ENCODE measurements at regions not wholly inside any gene's neighbourhood (a gene's known extent, or its start where the extent isn't known, plus 50 kb on each side); places are given as distances from the start of the nearest gene placed in this dataset.

GRCh38 chr9:109632817-109633216, 134.7 kb upstream of the PTPN3 start:
- Histone ChIP-seq H3K4me3 (no peak overlapping the region), H3K79me2 (ENCODE audit: control insufficient read depth, insufficient read depth, low read length) (no peaks in the 10 kb centered on the region), H3K4me2 (ENCODE audit: control insufficient read depth, insufficient read depth) (no peak overlapping the region), H3K27me3 (replicated peaks in 1 of 2; ENCODE audit: control insufficient read depth in 2 of 2, insufficient read depth in 2 of 2, low read length in 1 of 2) (peaks cover 0 to 2% of the 10 kb centered on the region in 2 experiments; a peak in 2 of 4 replicates), H3K27ac (ENCODE audit: control insufficient read depth, insufficient read depth) (no peak overlapping the region), H3K9me3 (replicated peaks; ENCODE audit: control insufficient read depth, insufficient read depth, low read length) (no peaks in the 10 kb centered on the region), H3K4me1 (ENCODE audit: control insufficient read depth, insufficient read depth, low read length) (no peaks in the 10 kb centered on the region), H2AFZ (ENCODE audit: control insufficient read depth, low read depth, low read length) (no peak overlapping the region), H3K9ac (ENCODE audit: control insufficient read depth, insufficient read depth, low read length) (no peak overlapping the region), H4K20me1 (ENCODE audit: control insufficient read depth, insufficient read depth) (no peaks in the 10 kb centered on the region), H3K36me3 (ENCODE audit: control insufficient read depth in 2 of 2, insufficient read depth in 2 of 2, low read length in 1 of 2) (no peaks in the 10 kb centered on the region)
- CTCF ChIA-PET = no interaction called here
- SMC1A ChIA-PET (ENCODE audit: uncharacterized antibody, unreplicated experiment) = interaction anchor here (0.5 kb wide), 1 partner anchor 12 kb away, joined by 3 read pairs; no protein-coding TSS in a partner anchor
- no TSS peak for BruUV-seq (replicated peaks)
- ATAC-seq = no peak
- in situ Hi-C loops (cut with MboI) (no loop called here), intact Hi-C loops (cut with micrococcal nuclease; ENCODE audit: unreplicated experiment) (no loop called here)
- no peak for DNase-seq (ENCODE audit: low read depth, low spot score)
- FAIRE-seq = no peak
- POLR2A ChIA-PET = no interaction called here
- TF ChIP-seq NR2C2 (IDR thresholded peaks at IDR 0.05; ENCODE audit: borderline replicate concordance, control insufficient read depth, insufficient read length, low read depth) (no peak), FOXM1 (IDR thresholded peaks at IDR 0.05; ENCODE audit: low read depth, low read length) (no peak), ZNF274 (IDR thresholded peaks at IDR 0.05; ENCODE audit: insufficient read depth, insufficient read length) (no peak), POLR2A (IDR thresholded peaks at IDR 0.05; ENCODE audit: low read depth, low read length) (no peak), ZNF24 (IDR thresholded peaks at IDR 0.05) (no peak), EP300 (IDR thresholded peaks at IDR 0.05; ENCODE audit: borderline replicate concordance in 1 of 2, control insufficient read depth in 1 of 2, low read depth in 2 of 2, low read length in 2 of 2) (no peak), CREM (IDR thresholded peaks at IDR 0.05; ENCODE audit: low read depth) (no peak)
- RAD21 ChIA-PET (ENCODE audit: unreplicated experiment) = no interaction called here
- 37% methylated on average over 2 of the region's 2 CpGs for WGBS (ENCODE audit: insufficient coverage, insufficient replicate concordance, low lambda C conversion rate, missing lambda C conversion rate)

GRCh38 chr9:109639674-109640579, 140.1 kb upstream of the PALM2AKAP2 start:
- in situ Hi-C loops (cut with MboI) = no loop called here
- H3K9me3 ChIP-seq (replicated peaks; ENCODE audit: control insufficient read depth, insufficient read depth, low read length) = no peaks in the 10 kb centered on the region
- no peaks in the 10 kb centered on the region for H3K79me2 ChIP-seq (ENCODE audit: control insufficient read depth, insufficient read depth, low read length)
- H4K20me1 ChIP-seq (ENCODE audit: control insufficient read depth, insufficient read depth) = no peaks in the 10 kb centered on the region
- ATAC-seq (no peak), FAIRE-seq (no peak), DNase-seq (ENCODE audit: low read depth, low spot score) (no peak)
- CTCF ChIA-PET = no interaction called here
- H3K4me2 ChIP-seq (ENCODE audit: control insufficient read depth, insufficient read depth) = no peak overlapping the region
- RAD21 ChIA-PET (ENCODE audit: unreplicated experiment) = no interaction called here
- no peaks in the 10 kb centered on the region for H3K36me3 ChIP-seq (ENCODE audit: control insufficient read depth in 2 of 2, insufficient read depth in 2 of 2, low read length in 1 of 2)
- SMC1A ChIA-PET (ENCODE audit: uncharacterized antibody, unreplicated experiment) = interaction anchor here (1.3 kb wide), 1 partner anchor 32 kb away, joined by 3 read pairs; no protein-coding TSS in a partner anchor
- intact Hi-C loops (cut with micrococcal nuclease; ENCODE audit: unreplicated experiment) = no loop called here
- H3K27me3 ChIP-seq (replicated peaks in 1 of 2; ENCODE audit: control insufficient read depth in 2 of 2, insufficient read depth in 2 of 2, low read length in 1 of 2) = peaks cover 0 to 5% of the 10 kb centered on the region in 2 experiments; a peak in 3 of 4 replicates
- 15% methylated on average over 36 of the region's 43 CpGs for WGBS (ENCODE audit: insufficient coverage, insufficient replicate concordance, low lambda C conversion rate, missing lambda C conversion rate)
- POLR2A ChIA-PET = no interaction called here
- no peak overlapping the region for H3K4me3 ChIP-seq
- H3K4me1 ChIP-seq (ENCODE audit: control insufficient read depth, insufficient read depth, low read length) = no peaks in the 10 kb centered on the region
- BruUV-seq (replicated peaks) = no TSS peak
- H3K27ac ChIP-seq (ENCODE audit: control insufficient read depth, insufficient read depth) = no peak overlapping the region
- H2AFZ ChIP-seq (ENCODE audit: control insufficient read depth, low read depth, low read length) = no peak overlapping the region
- no peak overlapping the region for H3K9ac ChIP-seq (ENCODE audit: control insufficient read depth, insufficient read depth, low read length)
- TF ChIP-seq SIX5 (IDR thresholded peaks at IDR 0.05; ENCODE audit: low read depth, low read length, severe bottlenecking) (no peak), EED (IDR thresholded peaks at IDR 0.05; ENCODE audit: low read depth) (no peak), SPI1 (IDR thresholded peaks at IDR 0.05; ENCODE audit: borderline replicate concordance, insufficient read depth, low read depth, low read length) (no peak), IKZF2 (IDR thresholded peaks at IDR 0.05) (no peak), MAX (IDR thresholded peaks at IDR 0.05; ENCODE audit: low read depth, low read length) (no peak), BRCA1 (IDR thresholded peaks at IDR 0.05; ENCODE audit: low read depth, low read length) (no peak), ZBED1 (IDR thresholded peaks at IDR 0.05; ENCODE audit: borderline replicate concordance) (no peak), BHLHE40 (IDR thresholded peaks at IDR 0.05; ENCODE audit: borderline replicate concordance in 1 of 2, low read depth in 2 of 2, low read length in 1 of 2) (no peak)
- TF ChIP-seq, protein P1, sequence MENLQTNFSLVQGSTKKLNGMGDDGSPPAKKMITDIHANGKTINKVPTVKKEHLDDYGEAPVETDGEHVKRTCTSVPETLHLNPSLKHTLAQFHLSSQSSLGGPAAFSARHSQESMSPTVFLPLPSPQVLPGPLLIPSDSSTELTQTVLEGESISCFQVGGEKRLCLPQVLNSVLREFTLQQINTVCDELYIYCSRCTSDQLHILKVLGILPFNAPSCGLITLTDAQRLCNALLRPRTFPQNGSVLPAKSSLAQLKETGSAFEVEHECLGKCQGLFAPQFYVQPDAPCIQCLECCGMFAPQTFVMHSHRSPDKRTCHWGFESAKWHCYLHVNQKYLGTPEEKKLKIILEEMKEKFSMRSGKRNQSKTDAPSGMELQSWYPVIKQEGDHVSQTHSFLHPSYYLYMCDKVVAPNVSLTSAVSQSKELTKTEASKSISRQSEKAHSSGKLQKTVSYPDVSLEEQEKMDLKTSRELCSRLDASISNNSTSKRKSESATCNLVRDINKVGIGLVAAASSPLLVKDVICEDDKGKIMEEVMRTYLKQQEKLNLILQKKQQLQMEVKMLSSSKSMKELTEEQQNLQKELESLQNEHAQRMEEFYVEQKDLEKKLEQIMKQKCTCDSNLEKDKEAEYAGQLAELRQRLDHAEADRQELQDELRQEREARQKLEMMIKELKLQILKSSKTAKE (IDR thresholded peaks at IDR 0.05; ENCODE audit: low read depth, poor library complexity, severe bottlenecking) = no peak
